TTC549 (cell line): ENCODE measurements at regions not wholly inside any gene's neighbourhood (a gene's known extent, or its start where the extent isn't known, plus 50 kb on each side); places are given as distances from the start of the nearest gene placed in this dataset.
"Not testable (repeated sequence)": the region's sequence is repeated elsewhere in the genome, so short reads cannot be mapped to it uniquely, and the experiment has no call there.

Experiments
- FAIRE-seq: peaks from 2 replicates; lab custom pipeline; 2012; peaks lifted over from hg19 to GRCh38; lab: Jason Lieb, UNC

- FAIRE-seq: no peak
These were observed 174.1 kb upstream of the MDFIC2 start for GRCh38 chr3:70486414-70487017.

GRCh38 chr3:70476174-70476573 lies 163.7 kb upstream of the MDFIC2 start:
- no peak for FAIRE-seq

- no peak for FAIRE-seq
These were observed 159.3 kb upstream of the MDFIC2 start for GRCh38 chr3:70471464-70472342.

GRCh38 chr3:70466096-70466495 lies 153.7 kb upstream of the MDFIC2 start:
- FAIRE-seq: no peak

- FAIRE-seq: no peak
These were observed 152.4 kb upstream of the MDFIC2 start for GRCh38 chr3:70464876-70465275.

- no peak for FAIRE-seq
These were observed 152.0 kb upstream of the MDFIC2 start for GRCh38 chr3:70464465-70464864.

GRCh38 chr3:70450220-70450619 lies 137.8 kb upstream of the MDFIC2 start:
- not testable (repeated sequence) for FAIRE-seq

- not testable (repeated sequence) for FAIRE-seq
These were observed 123.0 kb upstream of the MDFIC2 start for GRCh38 chr3:70435422-70435821.

GRCh38 chr3:70433091-70433490 lies 120.7 kb upstream of the MDFIC2 start:
- no peak for FAIRE-seq

- FAIRE-seq: no peak
These were observed 119.5 kb upstream of the MDFIC2 start for GRCh38 chr3:70431911-70432310.

GRCh38 chr3:70426071-70426470 lies 113.6 kb upstream of the MDFIC2 start:
- no peak for FAIRE-seq

- FAIRE-seq: no peak
These were observed 109.1 kb upstream of the MDFIC2 start for GRCh38 chr3:70421506-70421905.

GRCh38 chr3:70409018-70409417 lies 96.6 kb upstream of the MDFIC2 start:
- FAIRE-seq: no peak

- no peak for FAIRE-seq
These were observed 87.8 kb upstream of the MDFIC2 start for GRCh38 chr3:70400194-70400593.

- no peak for FAIRE-seq
These were observed 81.6 kb upstream of the MDFIC2 start for GRCh38 chr3:70393881-70394612.

- no peak for FAIRE-seq
These were observed 79.8 kb upstream of the MDFIC2 start for GRCh38 chr3:70392227-70392626.

- no peak for FAIRE-seq
These were observed 75.5 kb upstream of the MDFIC2 start for GRCh38 chr3:70387889-70388288.

GRCh38 chr3:70386846-70387245 lies 74.4 kb upstream of the MDFIC2 start:
- FAIRE-seq: no peak

GRCh38 chr3:70386043-70386442 lies 73.6 kb upstream of the MDFIC2 start:
- no peak for FAIRE-seq

GRCh38 chr3:70383360-70383831 lies 71.0 kb upstream of the MDFIC2 start:
- no peak for FAIRE-seq

GRCh38 chr3:70374179-70374578 lies 61.7 kb upstream of the MDFIC2 start:
- no peak for FAIRE-seq
